AG10803 (cell line): ENCODE measurements at regions not wholly inside any gene's neighbourhood (a gene's known extent, or its start where the extent isn't known, plus 50 kb on each side); places are given as distances from the start of the nearest gene placed in this dataset.
A peak's percentile ranks its signal among the peaks of the same experiment; 100 is the strongest.

Experiments
- DNase-seq: peaks from one replicate; pipeline ENCODE4 v3.0.0; 2010; ENCODE audit warnings: low read depth
- H3K4me3 ChIP-seq: 2 replicates; pipeline ENCODE4 v1.5.1; 2011; ENCODE audit warnings: mild to moderate bottlenecking, low read length, control low read depth
- TF ChIP-seq, protein P1 (sequence below): conservative IDR thresholded peaks from 2 replicates; pipeline ENCODE4 v1.5.1; 2011; ENCODE audit warnings: mild to moderate bottlenecking, low read length, control low read depth, inconsistent platforms

DNA sequence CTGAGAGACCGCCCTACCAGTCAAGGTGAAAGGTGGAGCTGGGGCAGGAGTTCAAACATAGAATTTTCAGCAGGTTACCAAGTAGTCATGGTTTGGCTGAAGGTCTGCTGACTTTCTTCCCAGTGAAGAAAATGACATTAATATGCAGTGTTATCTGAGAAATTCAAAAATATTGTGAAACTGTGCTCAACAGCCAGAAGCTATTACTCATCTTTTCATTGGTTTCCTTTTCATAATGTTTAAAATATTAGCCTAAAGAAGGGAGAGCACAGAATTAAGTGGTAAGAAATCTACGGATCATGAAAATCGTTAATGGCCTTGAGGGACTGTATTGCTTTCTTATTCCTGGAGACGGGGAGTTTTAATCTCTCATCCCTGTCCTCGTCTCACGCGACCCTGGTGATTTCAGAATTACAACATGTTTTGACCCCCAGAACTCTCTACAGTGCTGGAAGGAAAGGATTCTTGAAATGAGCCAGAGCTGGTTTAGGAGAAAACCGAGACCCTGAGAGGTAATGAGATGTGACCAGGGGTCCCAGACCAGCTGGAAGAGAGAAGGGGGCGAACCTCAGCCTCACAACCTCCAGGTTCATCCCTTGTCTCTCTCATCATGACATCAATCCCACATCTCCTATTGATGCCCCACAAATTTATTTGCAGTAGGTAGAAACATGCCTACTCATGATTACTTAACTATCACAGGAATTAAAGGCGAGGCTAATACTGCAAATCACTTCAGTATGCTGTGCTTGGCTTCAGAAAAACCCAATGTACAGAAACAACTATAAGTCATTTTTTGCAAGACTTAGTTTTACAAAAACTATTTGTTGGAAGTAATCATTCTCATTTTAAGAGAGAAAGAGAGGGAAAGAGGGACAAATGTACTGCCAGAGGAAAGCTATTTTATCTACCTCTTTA, 209.5 kb downstream of the FNDC1 start:
- no peak for DNase-seq
- TF ChIP-seq, protein P1, sequence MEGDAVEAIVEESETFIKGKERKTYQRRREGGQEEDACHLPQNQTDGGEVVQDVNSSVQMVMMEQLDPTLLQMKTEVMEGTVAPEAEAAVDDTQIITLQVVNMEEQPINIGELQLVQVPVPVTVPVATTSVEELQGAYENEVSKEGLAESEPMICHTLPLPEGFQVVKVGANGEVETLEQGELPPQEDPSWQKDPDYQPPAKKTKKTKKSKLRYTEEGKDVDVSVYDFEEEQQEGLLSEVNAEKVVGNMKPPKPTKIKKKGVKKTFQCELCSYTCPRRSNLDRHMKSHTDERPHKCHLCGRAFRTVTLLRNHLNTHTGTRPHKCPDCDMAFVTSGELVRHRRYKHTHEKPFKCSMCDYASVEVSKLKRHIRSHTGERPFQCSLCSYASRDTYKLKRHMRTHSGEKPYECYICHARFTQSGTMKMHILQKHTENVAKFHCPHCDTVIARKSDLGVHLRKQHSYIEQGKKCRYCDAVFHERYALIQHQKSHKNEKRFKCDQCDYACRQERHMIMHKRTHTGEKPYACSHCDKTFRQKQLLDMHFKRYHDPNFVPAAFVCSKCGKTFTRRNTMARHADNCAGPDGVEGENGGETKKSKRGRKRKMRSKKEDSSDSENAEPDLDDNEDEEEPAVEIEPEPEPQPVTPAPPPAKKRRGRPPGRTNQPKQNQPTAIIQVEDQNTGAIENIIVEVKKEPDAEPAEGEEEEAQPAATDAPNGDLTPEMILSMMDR, result no peak

DNA sequence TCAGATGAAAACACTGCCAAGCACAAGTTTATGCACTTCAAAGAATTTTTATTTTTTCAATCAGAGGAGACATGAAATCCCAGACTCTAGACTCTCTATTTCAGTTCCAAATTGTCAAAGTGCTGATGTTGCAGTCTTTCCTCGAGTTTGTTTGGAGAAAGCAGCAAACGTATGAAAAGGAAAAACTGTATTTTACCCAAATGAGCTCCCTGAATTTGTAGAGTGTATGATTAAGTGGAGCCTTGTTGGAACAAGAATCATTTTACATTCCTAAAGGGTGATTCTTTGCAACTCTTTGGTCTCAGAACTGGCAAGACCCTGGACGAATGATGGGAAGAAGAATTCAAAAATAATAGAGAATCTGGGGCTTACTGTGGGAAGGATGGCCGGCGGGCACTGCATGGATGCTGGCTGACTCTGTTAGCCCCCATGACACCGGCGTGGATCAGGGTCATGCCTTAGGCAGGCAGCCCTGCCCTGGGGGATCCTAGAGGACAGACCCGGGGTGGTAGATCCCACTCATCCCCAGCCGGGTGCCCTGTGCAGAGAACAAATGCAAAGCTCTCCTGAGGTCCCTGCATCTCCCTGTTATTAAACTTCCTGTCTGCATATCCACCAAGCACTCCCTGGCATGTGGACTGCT, 207.4 kb downstream of the FNDC1 start:
- peak; percentile 49 for DNase-seq
- H3K4me3 ChIP-seq, result no peak overlapping the region
- TF ChIP-seq, protein P1, result no peak

More for the DNA sequence above, 209.5 kb downstream of the FNDC1 start:
- H3K4me3 ChIP-seq, result no peak overlapping the region

DNA sequence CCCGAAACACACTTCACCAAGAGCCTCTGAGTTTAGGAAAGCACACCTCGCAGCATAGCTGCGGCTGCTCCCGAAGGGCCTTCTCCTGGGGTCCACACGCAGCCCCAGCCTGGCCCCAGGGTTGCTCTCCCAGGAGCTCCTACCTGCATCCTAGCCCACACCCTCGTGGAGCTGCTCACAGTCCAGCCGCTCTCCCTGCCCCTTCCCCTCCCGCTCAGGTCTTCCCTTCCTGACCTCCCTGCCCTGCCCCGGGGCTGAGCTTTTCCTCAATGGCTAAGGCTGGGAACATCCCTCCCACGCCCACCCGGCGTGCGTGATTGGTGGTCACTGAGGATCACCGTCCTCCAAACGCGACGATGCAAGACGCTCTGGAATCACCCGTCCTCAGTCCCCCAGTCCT, 205.8 kb downstream of the FNDC1 start:
- no peak for DNase-seq
- TF ChIP-seq, protein P1, result no peak

DNA sequence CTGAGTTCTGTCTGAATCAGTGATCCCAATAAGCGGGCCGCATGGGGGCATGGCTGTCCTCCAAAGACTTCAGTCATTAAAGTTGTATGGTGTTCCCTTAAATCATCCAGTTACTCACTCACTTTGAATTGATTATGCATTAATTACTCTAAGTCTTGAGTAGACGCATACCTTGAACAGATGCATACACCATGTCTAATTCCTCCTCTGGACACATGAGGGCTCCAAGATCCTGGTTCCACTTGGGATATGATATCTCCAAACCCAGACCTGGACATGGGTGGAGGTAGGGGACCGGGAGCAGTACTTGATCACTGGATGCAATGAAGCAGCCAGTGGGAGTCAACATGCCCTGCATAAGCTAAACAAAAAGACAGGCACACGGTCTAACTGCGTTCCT, 204.5 kb downstream of the FNDC1 start:
- no peak for DNase-seq
- TF ChIP-seq, protein P1, result no peak
- H3K4me3 ChIP-seq, result no peak overlapping the region

More for the DNA sequence above, 205.8 kb downstream of the FNDC1 start:
- H3K4me3 ChIP-seq, result no peak overlapping the region

DNA sequence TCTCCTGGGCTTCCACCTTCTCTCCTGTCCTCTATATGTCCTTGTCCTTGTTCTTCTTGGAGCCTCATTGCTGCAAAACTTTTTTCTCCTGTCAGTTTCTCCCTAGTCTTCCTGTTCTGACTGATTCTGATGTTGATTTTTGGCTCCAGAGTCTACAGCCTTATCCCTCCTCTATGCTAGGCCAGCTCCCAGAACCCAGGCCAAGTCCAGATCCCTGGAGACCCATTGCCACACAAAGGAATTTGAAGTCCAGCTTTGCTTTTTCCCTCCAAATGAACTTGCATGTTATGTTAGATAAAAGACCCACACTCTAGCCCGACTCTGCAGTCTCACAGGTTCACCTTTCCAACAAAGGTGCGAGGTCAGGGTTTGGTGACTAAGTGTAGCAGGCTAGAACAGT, 203.1 kb downstream of the FNDC1 start:
- DNase-seq, result no peak
- TF ChIP-seq, protein P1, result no peak
- H3K4me3 ChIP-seq, result no peak overlapping the region

DNA sequence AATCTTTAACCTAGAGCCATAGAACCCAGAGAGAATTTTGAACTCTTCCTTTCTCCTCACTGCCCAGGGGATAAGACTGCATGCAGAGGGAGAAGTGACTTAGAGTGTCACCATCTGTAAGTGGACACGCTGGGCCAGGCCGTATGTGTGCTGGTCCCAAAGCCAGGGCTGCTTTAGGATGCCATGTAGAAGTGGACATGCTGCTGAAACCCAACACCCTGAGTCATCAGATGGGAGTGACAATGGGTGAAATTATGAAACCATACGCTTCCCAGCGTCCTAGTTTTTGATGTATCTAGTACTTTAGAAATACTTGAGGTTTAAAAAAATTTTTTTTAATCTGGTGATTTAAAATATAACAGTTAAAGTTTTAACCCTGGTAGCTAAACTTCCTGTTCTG, 191.1 kb downstream of the FNDC1 start:
- TF ChIP-seq, protein P1, result no peak
- H3K4me3 ChIP-seq, result no peak overlapping the region
- DNase-seq, result peak; percentile 45
